Breast epithelium (tissue), 4 donors: ENCODE measurements at regions not wholly inside any gene's neighbourhood (a gene's known extent, or its start where the extent isn't known, plus 50 kb on each side); places are given as distances from the start of the nearest gene placed in this dataset.

Source experiments
- DNase-seq, 2 donors: peaks; one replicate each; pipeline ENCODE4 v3.0.0-alpha.2; 2019; ENCODE audit warnings: low spot score in 2 of 2
- H3K27ac ChIP-seq, 2 donors: fragments of 200-600 bp; sonication (generic) in 1 of 2; one replicate each; pipeline ENCODE4 v1.5.1; 2016 to 2019; ENCODE audit warnings: mild to moderate bottlenecking in 1 of 2
- H3K27me3 ChIP-seq, 2 donors: fragments of 200-600 bp; sonication (generic) in 1 of 2; one replicate each; pipeline versions ENCODE4 v1.5.1 to v1.6.0; 2017 to 2019; ENCODE audit warnings: control low read depth in 1 of 2, mild to moderate bottlenecking in 1 of 2
- H3K36me3 ChIP-seq: fragments of 200-600 bp; one replicate; pipeline ENCODE4 v1.5.1; 2019
- H3K4me1 ChIP-seq, 2 donors: fragments of 200-600 bp; sonication (generic); one replicate each; pipeline ENCODE4 v1.5.1; 2016 to 2019; ENCODE audit warnings: control low read depth in 1 of 2
- H3K4me3 ChIP-seq, 3 donors: fragments of 200-600 bp; sonication (generic); 1 replicate in 2 of 3; 2 replicates in 1 of 3; pipeline ENCODE4 v1.5.1; 2016 to 2019; ENCODE audit warnings: mild to moderate bottlenecking in 3 of 3, moderate library complexity in 2 of 3
- H3K9me3 ChIP-seq, 2 donors: fragments of 200-600 bp; sonication (generic) in 1 of 2; one replicate each; pipeline ENCODE4 v1.5.1; 2016 to 2019; ENCODE audit warnings: control low read depth in 1 of 2
- CTCF ChIP-seq, 3 donors: fragments of 450-650 bp; IDR thresholded peaks; one replicate each; pipeline ENCODE4 v1.5.1; 2016 to 2017; ENCODE audit warnings: antibody characterized with exemption in 3 of 3, mild to moderate bottlenecking in 3 of 3, moderate library complexity in 3 of 3
- POLR2A ChIP-seq: fragments of 450-650 bp; IDR thresholded peaks from one replicate; pipeline ENCODE4 v1.6.1; 2016; ENCODE audit warnings: antibody characterized with exemption, mild to moderate bottlenecking, moderate library complexity
- POLR2AphosphoS5 ChIP-seq, 3 donors: sonication (generic); formaldehyde crosslinking; IDR thresholded peaks; one replicate each; pipeline ENCODE4 v1.6.1; 2017; ENCODE audit warnings: antibody characterized with exemption in 3 of 3
- intact Hi-C: fragments of 100-400 bp; cut with DNase I; formaldehyde crosslinking; loops from one replicate; pipeline ENCODE4 v1.15.1; 2023; ENCODE audit warnings: low total_unique reads

- no peak for DNase-seq
Measured at GRCh38 chr5:133696006-133696584, 83.8 kb upstream of the FSTL4 start.

GRCh38 chr5:133694181-133694831 lies 82.0 kb upstream of the FSTL4 start:
- Histone ChIP-seq H3K9me3 (no peaks in the 10 kb centered on the region), H3K4me3 (no peak overlapping the region), H3K27me3 (peaks cover 0 to 3% of the 10 kb centered on the region in 2 donors), H3K27ac (no peak overlapping the region), H3K4me1 (no peaks in the 10 kb centered on the region), H3K36me3 (no peaks in the 10 kb centered on the region)
- DNase-seq, result no peak
- intact Hi-C loops, result no loop called here
- TF ChIP-seq POLR2AphosphoS5 (IDR thresholded peaks at IDR 0.05), result no peak
- no peak for TF ChIP-seq POLR2A
- no peak for TF ChIP-seq CTCF (IDR thresholded peaks at IDR 0.05)

More at GRCh38 chr5:133696006-133696584, 83.8 kb upstream of the FSTL4 start:
- no peaks in the 10 kb centered on the region for H3K36me3 ChIP-seq
- H3K27ac ChIP-seq, result no peak overlapping the region
- intact Hi-C loops, result no loop called here
- no peaks in the 10 kb centered on the region for H3K9me3 ChIP-seq
- H3K4me3 ChIP-seq, result no peak overlapping the region
- no peaks in the 10 kb centered on the region for H3K4me1 ChIP-seq
- TF ChIP-seq CTCF (IDR thresholded peaks at IDR 0.05) (no peak), POLR2AphosphoS5 (IDR thresholded peaks at IDR 0.05) (no peak), POLR2A (no peak)
- H3K27me3 ChIP-seq, result no peaks in the 10 kb centered on the region

DNA sequence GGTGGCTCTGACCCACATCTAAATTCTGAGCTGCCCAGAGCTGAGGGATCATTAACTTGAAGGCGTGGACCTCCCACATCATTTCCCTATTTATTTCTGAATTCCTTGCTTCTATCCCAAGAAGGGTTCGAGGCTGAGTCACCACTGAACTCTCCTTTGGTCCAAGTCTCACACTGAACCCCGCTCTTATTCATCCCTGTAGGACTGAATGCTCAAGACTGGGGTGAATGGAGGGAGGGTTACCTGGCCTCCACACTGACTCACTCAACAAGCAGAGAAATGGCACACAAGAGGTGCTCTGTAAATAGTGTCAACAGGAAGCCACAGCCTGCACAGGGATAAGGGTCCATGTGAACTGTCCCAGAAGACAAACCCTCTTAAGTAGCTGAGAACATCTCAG lies 79.1 kb upstream of the FSTL4 start:
- peaks cover 0 to 3% of the 10 kb centered on the region in 2 donors for H3K27me3 ChIP-seq
- no peak overlapping the region for H3K4me3 ChIP-seq
- intact Hi-C loops, result no loop called here
- H3K27ac ChIP-seq, result no peak overlapping the region
- no peaks in the 10 kb centered on the region for H3K4me1 ChIP-seq
- no peaks in the 10 kb centered on the region for H3K9me3 ChIP-seq
- TF ChIP-seq POLR2A, result no peak
- DNase-seq, result no peak
- no peaks in the 10 kb centered on the region for H3K36me3 ChIP-seq

DNA sequence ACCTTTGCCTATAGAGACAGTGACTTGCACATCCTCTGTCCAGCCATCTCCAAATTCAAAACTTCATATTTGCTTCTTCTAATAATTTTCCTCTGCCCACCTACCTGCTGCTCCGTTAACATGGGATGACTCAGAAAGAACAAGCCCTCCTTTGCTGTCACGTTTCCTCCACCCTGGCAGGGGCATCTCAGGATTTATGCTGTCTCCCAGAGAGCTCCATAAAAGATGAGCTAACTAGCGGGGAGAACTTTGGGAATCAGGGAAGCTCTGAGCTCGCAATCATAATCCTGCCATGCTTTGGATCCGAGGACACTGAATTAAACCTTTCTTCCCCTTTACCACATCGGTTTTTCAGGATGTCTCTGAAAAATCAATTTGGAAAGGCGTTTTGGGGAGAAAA lies 78.4 kb upstream of the FSTL4 start:
- DNase-seq, result no peak
- H3K9me3 ChIP-seq, result no peaks in the 10 kb centered on the region
- intact Hi-C loops, result no loop called here
- TF ChIP-seq POLR2A (no peak), CTCF (IDR thresholded peaks at IDR 0.05) (no peak), POLR2AphosphoS5 (IDR thresholded peaks at IDR 0.05) (no peak)
- H3K27ac ChIP-seq, result no peak overlapping the region
- no peaks in the 10 kb centered on the region for H3K4me1 ChIP-seq
- peaks cover 0 to 3% of the 10 kb centered on the region in 2 donors for H3K27me3 ChIP-seq
- no peak overlapping the region for H3K4me3 ChIP-seq
- H3K36me3 ChIP-seq, result no peaks in the 10 kb centered on the region

DNA sequence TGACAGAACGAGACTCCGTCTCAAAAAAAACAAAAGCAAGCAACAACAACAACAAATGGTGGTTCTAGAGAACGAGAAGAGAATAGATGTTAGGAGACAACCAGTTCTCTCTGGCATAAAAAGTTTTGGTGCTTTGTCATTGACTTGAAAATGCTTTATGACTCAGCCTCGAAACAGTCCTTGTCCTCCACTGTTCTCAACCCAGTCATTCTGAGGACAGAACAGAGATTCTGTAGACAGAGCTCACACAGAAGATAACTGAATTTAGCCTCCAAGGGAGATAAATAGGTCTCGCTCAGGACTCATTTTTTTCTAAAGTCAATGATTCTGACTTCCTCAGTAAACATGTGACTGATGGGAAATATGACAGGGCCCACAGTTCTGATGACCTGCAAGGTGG lies 76.0 kb upstream of the FSTL4 start:
- H3K27ac ChIP-seq, result no peak overlapping the region
- peaks cover 0 to 3% of the 10 kb centered on the region in 2 donors for H3K27me3 ChIP-seq
- no peaks in the 10 kb centered on the region for H3K9me3 ChIP-seq
- no peak for TF ChIP-seq CTCF (IDR thresholded peaks at IDR 0.05)
- no peak for TF ChIP-seq POLR2AphosphoS5 (IDR thresholded peaks at IDR 0.05)
- TF ChIP-seq POLR2A, result no peak
- DNase-seq, result no peak
- no peaks in the 10 kb centered on the region for H3K36me3 ChIP-seq
- intact Hi-C loops, result no loop called here
- no peaks in the 10 kb centered on the region for H3K4me1 ChIP-seq
- no peak overlapping the region for H3K4me3 ChIP-seq
